ENCODE measurements at regions not wholly inside any gene's neighbourhood (a gene's known extent, or its start where the extent isn't known, plus 50 kb on each side); places are given as distances from the start of the nearest gene placed in this dataset.

GRCh38 chr1:218526198-218526580 lies 181.1 kb downstream of the TGFB2 start:
- Histone ChIP-seq H2BK15ac (ENCODE audit: low read length) (no peak overlapping the region), H2BK12ac (ENCODE audit: low read depth, low read length) (no peak overlapping the region), H3K4me1 (replicated peaks in 1 of 4; ENCODE audit: control insufficient read depth in 3 of 4, insufficient read depth in 4 of 4, low read length in 3 of 4) (no peaks in the 10 kb centered on the region; a peak in 1 of 7 replicates), H4K8ac (ENCODE audit: extremely low read depth, insufficient read depth, low read length) (no peak overlapping the region), H3K56ac (replicated peaks; ENCODE audit: insufficient read length, low read depth, low read length) (no peak overlapping the region), H3K4me2 (ENCODE audit: insufficient read depth in 1 of 2, low read depth in 2 of 2, low read length in 2 of 2) (no peak overlapping the region), H3K79me2 (ENCODE audit: control insufficient read depth in 1 of 2, insufficient read depth in 2 of 2, low read length in 2 of 2) (no peaks in the 10 kb centered on the region), H2BK120ac (replicated peaks; ENCODE audit: low read depth, low read length) (no peak overlapping the region), H3K36me3 (ENCODE audit: control insufficient read depth in 2 of 4, insufficient read depth in 4 of 4, low read length in 3 of 4) (no peaks in the 10 kb centered on the region), H3K27me3 (replicated peaks in 1 of 4; ENCODE audit: control insufficient read depth in 3 of 4, extremely low read depth in 1 of 4, insufficient read depth in 3 of 4, low read length in 3 of 4) (no peaks in the 10 kb centered on the region), H3K4ac (replicated peaks; ENCODE audit: insufficient read length, low read depth, low read length) (no peak overlapping the region), H4K20me1 (replicated peaks in 1 of 2; ENCODE audit: control insufficient read depth in 1 of 2, insufficient read depth in 2 of 2, low read length in 2 of 2) (no peaks in the 10 kb centered on the region), H2AFZ (ENCODE audit: low read length) (no peak overlapping the region), H3K27ac (ENCODE audit: low read depth, low read length) (no peak overlapping the region), H2AK5ac (ENCODE audit: low read depth, low read length) (no peak overlapping the region), H3K18ac (ENCODE audit: extremely low read depth, low read length) (no peak overlapping the region), H4K91ac (replicated peaks; ENCODE audit: insufficient read length, low read length) (no peak overlapping the region), H3K4me3 (ENCODE audit: extremely low read depth in 1 of 4, insufficient read depth in 2 of 4, low read depth in 3 of 4, low read length in 4 of 4) (no peak overlapping the region), H4K5ac (ENCODE audit: insufficient read length, low read depth, low read length) (no peak overlapping the region), H3K79me1 (ENCODE audit: low read depth, low read length) (no peaks in the 10 kb centered on the region), H3K9ac (replicated peaks in 1 of 4; ENCODE audit: extremely low read depth in 1 of 4, low read depth in 3 of 4, low read length in 3 of 4) (no peak overlapping the region), H2BK5ac (ENCODE audit: low read depth, low read length) (no peak overlapping the region), H2BK20ac (ENCODE audit: low read length) (no peak overlapping the region), H3K23ac (ENCODE audit: insufficient read length) (no peak overlapping the region), H3K23me2 (ENCODE audit: low read depth, low read length) (no peaks in the 10 kb centered on the region), H3K9me3 (ENCODE audit: insufficient read depth in 2 of 2, low read depth in 1 of 2, low read length in 1 of 2) (no peaks in the 10 kb centered on the region), H3K14ac (ENCODE audit: insufficient read length) (no peak overlapping the region)
- CTCF ChIA-PET (ENCODE audit: partially characterized antibody) = no interaction called here
- TF ChIP-seq SRF (IDR thresholded peaks at IDR 0.05; ENCODE audit: low read depth, low read length) (no peak), SUZ12 (IDR thresholded peaks at IDR 0.05; ENCODE audit: low read length) (no peak), RAD21 (IDR thresholded peaks at IDR 0.05 in 1 of 2, conservative IDR thresholded peaks at IDR 0.05 in 1 of 2; ENCODE audit: low read depth in 2 of 2, low read length in 2 of 2) (no peak), KDM1A (IDR thresholded peaks at IDR 0.05; ENCODE audit: borderline replicate concordance, low read length) (no peak), KDM4A (IDR thresholded peaks at IDR 0.05; ENCODE audit: low read depth, low read length, severe bottlenecking) (no peak), NANOG (IDR thresholded peaks at IDR 0.05; ENCODE audit: insufficient read depth, low read depth, low read length, poor library complexity, severe bottlenecking) (no peak), TAF7 (optimal IDR thresholded peaks at IDR 0.05; ENCODE audit: borderline replicate concordance, low read depth, low read length) (no peak), ZNF274 (IDR thresholded peaks at IDR 0.05; ENCODE audit: borderline replicate concordance, extremely low read depth, low read length) (no peak), SP1 (IDR thresholded peaks at IDR 0.05; ENCODE audit: low read depth, low read length) (no peak), TAF1 (IDR thresholded peaks at IDR 0.05; ENCODE audit: low read depth, low read length) (no peak), SIN3A (conservative IDR thresholded peaks at IDR 0.05 in 1 of 2, IDR thresholded peaks at IDR 0.05 in 1 of 2; ENCODE audit: low read depth in 1 of 2, low read length in 2 of 2) (no peak), CHD2 (IDR thresholded peaks at IDR 0.05; ENCODE audit: low read length) (no peak)
- DNase-seq (ENCODE audit: low read depth in 1 of 2, low spot score in 2 of 2) (no peak), FAIRE-seq (no peak)
- POLR2A ChIA-PET (ENCODE audit: partially characterized antibody) = interaction anchor here (0.7 kb wide), 1 partner anchor 198 kb away, joined by 3 read pairs; no protein-coding TSS in a partner anchor
- WGBS, 2 experiments (ENCODE audit: extremely low coverage in 1 of 2, insufficient coverage in 1 of 2, insufficient read length in 1 of 2, insufficient replicate concordance in 2 of 2, low coverage in 1 of 2, low lambda C conversion rate in 2 of 2, missing lambda C conversion rate in 1 of 2) = 100% methylated on average over 1 of the region's 1 CpG; no CpG with 5 or more reads in 1 of the 2 experiments
